ENCODE measurements at regions not wholly inside any gene's neighbourhood (a gene's known extent, or its start where the extent isn't known, plus 50 kb on each side); places are given as distances from the start of the nearest gene placed in this dataset.

DNA sequence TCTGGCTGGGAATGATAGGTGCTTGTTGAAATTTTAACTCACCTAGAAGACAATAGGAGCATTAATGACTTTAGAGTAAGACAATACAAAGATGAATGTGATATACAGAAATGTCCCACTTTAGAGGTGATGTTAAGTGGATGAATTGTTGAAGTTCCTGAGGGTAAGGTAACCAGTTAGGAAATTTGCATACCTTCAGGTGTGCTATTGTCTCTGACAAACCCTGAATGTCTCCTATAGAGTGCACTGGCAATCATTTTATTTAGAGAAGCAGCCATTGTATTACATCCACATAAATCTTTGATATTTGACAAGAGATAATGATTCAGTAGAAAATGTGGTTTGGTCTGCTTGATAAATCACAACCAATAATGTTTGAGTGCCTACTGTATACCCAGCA is 228.5 kb downstream of the RNF144A start:
- Histone ChIP-seq H3K27me3 (replicated peaks; ENCODE audit: insufficient read depth, low read depth, low read length, poor library complexity) (no peaks in the 10 kb centered on the region), H3K9me3 (ENCODE audit: low read depth, low read length, poor library complexity, severe bottlenecking) (no peaks in the 10 kb centered on the region), H3K36me3 (ENCODE audit: insufficient read depth, low read length, poor library complexity, severe bottlenecking) (no peaks in the 10 kb centered on the region), H3K4me3 (ENCODE audit: low read depth, low read length, poor library complexity, severe bottlenecking) (no peak overlapping the region), H3K4me1 (ENCODE audit: insufficient read depth, low read length, poor library complexity, severe bottlenecking) (no peaks in the 10 kb centered on the region), H3K27ac (ENCODE audit: low read depth, low read length, poor library complexity, severe bottlenecking) (peak overlapping the region; percentile 36)
- intact Hi-C loops (cut with micrococcal nuclease; ENCODE audit: unreplicated experiment), result no loop called here
- no TSS peak for BruUV-seq (replicated peaks)
- TF ChIP-seq CTCF (conservative IDR thresholded peaks at IDR 0.05; ENCODE audit: low read depth, low read length) (no peak), EZH2 (IDR thresholded peaks at IDR 0.05; ENCODE audit: borderline replicate concordance, low read depth, low read length, poor library complexity, severe bottlenecking) (no peak)
- ChIA-PET CTCF (no interaction called here), POLR2A (ENCODE audit: low non-redundant PET) (no interaction called here)
- DNase-seq (ENCODE audit: low spot score), result no peak

DNA sequence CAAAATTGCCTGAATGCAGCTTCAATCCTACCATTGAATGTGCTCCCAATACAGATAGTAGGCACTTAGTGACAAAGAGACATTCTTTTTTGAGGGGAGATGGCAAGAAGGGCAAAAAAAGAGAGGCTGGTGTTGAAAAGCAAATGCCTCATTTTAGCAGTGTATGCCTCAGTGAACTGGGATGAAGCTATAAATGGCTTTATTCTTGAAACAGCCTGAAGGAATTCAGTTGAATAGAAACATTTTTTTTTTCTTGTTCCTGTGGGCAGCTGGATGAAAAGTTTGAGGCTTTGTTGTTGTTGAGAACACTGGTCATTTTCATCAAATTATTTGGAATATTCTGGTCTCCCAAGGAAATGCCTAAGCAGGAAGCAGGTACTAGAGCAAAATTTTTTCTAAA is 228.9 kb downstream of the RNF144A start:
- no peak for DNase-seq (ENCODE audit: low spot score)
- ChIA-PET POLR2A (ENCODE audit: low non-redundant PET) (no interaction called here), CTCF (no interaction called here)
- H3K4me3 ChIP-seq (ENCODE audit: low read depth, low read length, poor library complexity, severe bottlenecking), result no peak overlapping the region
- no TSS peak for BruUV-seq (replicated peaks)
- H3K9me3 ChIP-seq (ENCODE audit: low read depth, low read length, poor library complexity, severe bottlenecking), result no peaks in the 10 kb centered on the region
- no peaks in the 10 kb centered on the region for H3K36me3 ChIP-seq (ENCODE audit: insufficient read depth, low read length, poor library complexity, severe bottlenecking)
- H3K4me1 ChIP-seq (ENCODE audit: insufficient read depth, low read length, poor library complexity, severe bottlenecking), result no peaks in the 10 kb centered on the region
- no peak for TF ChIP-seq CTCF (conservative IDR thresholded peaks at IDR 0.05; ENCODE audit: low read depth, low read length)
- TF ChIP-seq EZH2 (IDR thresholded peaks at IDR 0.05; ENCODE audit: borderline replicate concordance, low read depth, low read length, poor library complexity, severe bottlenecking), result no peak
- intact Hi-C loops (cut with micrococcal nuclease; ENCODE audit: unreplicated experiment), result no loop called here
- peak overlapping the region; percentile 36 for H3K27ac ChIP-seq (ENCODE audit: low read depth, low read length, poor library complexity, severe bottlenecking)
- no peaks in the 10 kb centered on the region for H3K27me3 ChIP-seq (replicated peaks; ENCODE audit: insufficient read depth, low read depth, low read length, poor library complexity)

GRCh38 chr2:7154656-7155055 is 237.4 kb downstream of the RNF144A start:
- BruUV-seq (replicated peaks), result no TSS peak
- H3K9me3 ChIP-seq (ENCODE audit: low read depth, low read length, poor library complexity, severe bottlenecking), result peaks cover 12% of the 10 kb centered on the region
- H3K27me3 ChIP-seq (replicated peaks; ENCODE audit: insufficient read depth, low read depth, low read length, poor library complexity), result no peaks in the 10 kb centered on the region
- intact Hi-C loops (cut with micrococcal nuclease; ENCODE audit: unreplicated experiment), result no loop called here
- H3K4me1 ChIP-seq (ENCODE audit: insufficient read depth, low read length, poor library complexity, severe bottlenecking), result peaks cover 12% of the 10 kb centered on the region
- POLR2A ChIA-PET (ENCODE audit: low non-redundant PET), result no interaction called here
- no peak overlapping the region for H3K27ac ChIP-seq (ENCODE audit: low read depth, low read length, poor library complexity, severe bottlenecking)
- TF ChIP-seq EZH2 (IDR thresholded peaks at IDR 0.05; ENCODE audit: borderline replicate concordance, low read depth, low read length, poor library complexity, severe bottlenecking), result no peak
- no peak for TF ChIP-seq CTCF (conservative IDR thresholded peaks at IDR 0.05; ENCODE audit: low read depth, low read length)
- H3K36me3 ChIP-seq (ENCODE audit: insufficient read depth, low read length, poor library complexity, severe bottlenecking), result no peaks in the 10 kb centered on the region
- CTCF ChIA-PET, result no interaction called here
- no peak overlapping the region for H3K4me3 ChIP-seq (ENCODE audit: low read depth, low read length, poor library complexity, severe bottlenecking)
- no peak for DNase-seq (ENCODE audit: low spot score)
